B cell (primary cell): ENCODE measurements at regions not wholly inside any gene's neighbourhood (a gene's known extent, or its start where the extent isn't known, plus 50 kb on each side); places are given as distances from the start of the nearest gene placed in this dataset.

Experiments
- ATAC-seq: fragments of 200-7000 bp; cut with Tn5 transposase; one replicate; pipeline ENCODE4 v1.10.0; 2021; ENCODE audit warnings: low read depth, mild to moderate bottlenecking, moderate number of reproducible peaks, moderate library complexity
- CTCF ChIA-PET: fragments of 350-600 bp; sonication (Branson Sonifier 250); formaldehyde crosslinking; loops from one replicate; lab custom pipeline; 2021; ENCODE audit warnings: antibody characterized with exemption, inconsistent platforms; lab: Charles Lee
- POLR2A ChIA-PET: fragments of 350-600 bp; sonication (Branson Sonifier 250); formaldehyde crosslinking; loops from one replicate; lab custom pipeline; 2021; ENCODE audit warnings: antibody characterized with exemption; lab: Charles Lee
- DNase-seq: peaks from one replicate; pipeline ENCODE4 v3.0.0; 2013
- H2AFZ ChIP-seq: 2 replicates; pipeline ENCODE4 v1.6.1; 2012; ENCODE audit warnings: mild to moderate bottlenecking, low read depth, low read length; ENCODE audit not compliant: insufficient read depth, poor library complexity, severe bottlenecking
- H3K27ac ChIP-seq, 2 donors: 1 replicate in 1 of 2; 2 replicates in 1 of 2; pipeline ENCODE4 v1.5.1; 2012 to 2013; ENCODE audit warnings: low read length in 2 of 2, mild to moderate bottlenecking in 2 of 2, moderate library complexity in 1 of 2
- H3K27me3 ChIP-seq, 4 experiments: fragments of 200-600 bp in 1 of 4; sonication (generic) in 1 of 4; replicated peaks in 1 of 4; 1 replicate in 2 of 4; 2 replicates in 2 of 4; pipeline versions ENCODE4 v1.6.1 to v1.7.0; 2013 to 2016; ENCODE audit warnings: low read length in 3 of 4, mild to moderate bottlenecking in 2 of 4, mixed read lengths in 1 of 4, moderate library complexity in 1 of 4; ENCODE audit not compliant: insufficient read depth in 4 of 4, control insufficient read depth in 3 of 4; ENCODE audit errors: control extremely low read depth in 1 of 4
- H3K36me3 ChIP-seq, 2 experiments: replicated peaks in 1 of 2; 1 replicate in 1 of 2; 2 replicates in 1 of 2; pipeline versions ENCODE4 v1.6.1 to v1.7.1; 2013; ENCODE audit warnings: low read length in 1 of 2; ENCODE audit not compliant: insufficient read depth in 2 of 2, control insufficient read depth in 1 of 2; ENCODE audit errors: control extremely low read depth in 1 of 2, extremely low read depth in 1 of 2
- H3K4me1 ChIP-seq, 2 donors: fragments of 200-600 bp in 1 of 2; sonication (generic) in 1 of 2; 1 replicate in 1 of 2; 2 replicates in 1 of 2; pipeline versions ENCODE4 v1.5.1 to v1.6.1; 2013 to 2017; ENCODE audit warnings: low read length in 2 of 2; ENCODE audit not compliant: control insufficient read depth in 2 of 2, insufficient read depth in 2 of 2
- H3K4me2 ChIP-seq: replicated peaks from 2 replicates; pipeline ENCODE3; 2012; ENCODE audit warnings: mild to moderate bottlenecking, low read depth, low read length; ENCODE audit not compliant: poor library complexity, severe bottlenecking
- H3K4me3 ChIP-seq, 5 experiments: fragments of 200-600 bp in 1 of 5; sonication (generic) in 1 of 5; 1 replicate in 3 of 5; 2 replicates in 2 of 5; pipeline versions ENCODE4 v1.5.1 to v1.7.0; 2011 to 2016; ENCODE audit warnings: low read length in 4 of 5, mild to moderate bottlenecking in 4 of 5, low read depth in 2 of 5, control low read depth in 1 of 5, moderate library complexity in 1 of 5; ENCODE audit not compliant: insufficient read depth in 1 of 5; ENCODE audit errors: control extremely low read depth in 1 of 5, extremely low read depth in 1 of 5
- H3K79me2 ChIP-seq: fragments of 200-600 bp; sonication (generic); one replicate; pipeline ENCODE4 v1.6.0; 2016; ENCODE audit warnings: low read length; ENCODE audit not compliant: control insufficient read depth, insufficient read depth
- H3K9ac ChIP-seq: fragments of 200-600 bp; sonication (generic); 2 replicates; pipeline ENCODE4 v1.6.1; 2017; ENCODE audit warnings: mild to moderate bottlenecking, low read length, moderate library complexity
- H3K9me3 ChIP-seq, 3 donors: one replicate each; pipeline versions ENCODE4 v1.6.1 to v1.7.1; 2013; ENCODE audit warnings: low read length in 2 of 3; ENCODE audit not compliant: control insufficient read depth in 2 of 3, insufficient read depth in 1 of 3; ENCODE audit errors: control extremely low read depth in 1 of 3
- H4K20me1 ChIP-seq: 2 replicates; pipeline ENCODE4 v1.6.0; 2012; ENCODE audit warnings: mild to moderate bottlenecking, low read length; ENCODE audit not compliant: insufficient read depth, control insufficient read depth, poor library complexity, severe bottlenecking
- H3K27ac Mint-ChIP-seq: one replicate; pipeline ENCODE4 v1.8.0; 2021; ENCODE audit warnings: mixed read lengths
- H3K27me3 Mint-ChIP-seq: one replicate; pipeline ENCODE4 v1.8.0; 2021; ENCODE audit warnings: mixed read lengths
- H3K4me1 Mint-ChIP-seq: one replicate; pipeline ENCODE4 v1.8.0; 2021; ENCODE audit warnings: mixed read lengths
- H3K4me3 Mint-ChIP-seq: one replicate; pipeline ENCODE4 v1.8.0; 2021; ENCODE audit warnings: mixed read lengths
- H3K9me3 Mint-ChIP-seq: one replicate; pipeline ENCODE4 v1.8.0; 2022; ENCODE audit warnings: mixed read lengths; ENCODE audit not compliant: insufficient read depth
- CTCF ChIP-seq: fragments of 200-600 bp; IDR thresholded peaks from one replicate; pipeline ENCODE4 v1.8.0; 2022; ENCODE audit warnings: antibody characterized with exemption, mild to moderate bottlenecking
- EZH2 ChIP-seq: IDR thresholded peaks from 2 replicates; pipeline ENCODE4 v1.6.1; 2012; ENCODE audit warnings: borderline replicate concordance, low read depth, mild to moderate bottlenecking, moderate library complexity, low read length; ENCODE audit not compliant: insufficient read depth, poor library complexity, severe bottlenecking
- WGBS: methylation state at CpG from one replicate; pipeline ENCODE4 v1.1.5; 2013; ENCODE audit warnings: missing lambda C conversion rate; ENCODE audit not compliant: insufficient coverage; 5-methylcytosine and 5-hydroxymethylcytosine counted together
- intact Hi-C: fragments of 100-400 bp; cut with micrococcal nuclease; formaldehyde crosslinking; loops from one replicate; pipeline ENCODE4 v1.10.0; 2022

GRCh38 chr2:226611196-226611943, 188.2 kb downstream of the IRS1 start:
- H3K27ac ChIP-seq: no peak overlapping the region
- no peak for TF ChIP-seq CTCF
- TF ChIP-seq EZH2: no peak
- no peaks in the 10 kb centered on the region for H3K9me3 ChIP-seq
- no peaks in the 10 kb centered on the region for H3K9me3 Mint-ChIP-seq
- CTCF ChIA-PET: no interaction called here
- H3K4me2 ChIP-seq: no peak overlapping the region
- no peak overlapping the region for H3K4me3 Mint-ChIP-seq
- no peak overlapping the region for H3K27ac Mint-ChIP-seq
- intact Hi-C loops: no loop called here
- H3K36me3 ChIP-seq: no peaks in the 10 kb centered on the region
- H4K20me1 ChIP-seq: no peaks in the 10 kb centered on the region
- H3K4me3 ChIP-seq: no peak overlapping the region
- peaks cover 9% of the 10 kb centered on the region for H3K27me3 Mint-ChIP-seq
- H3K79me2 ChIP-seq: no peaks in the 10 kb centered on the region
- POLR2A ChIA-PET: no interaction called here
- H3K27me3 ChIP-seq: peaks cover 0 to 4% (median 0%) of the 10 kb centered on the region in 4 experiments
- H3K9ac ChIP-seq: no peak overlapping the region
- H2AFZ ChIP-seq: no peak overlapping the region
- no peaks in the 10 kb centered on the region for H3K4me1 Mint-ChIP-seq
- no peak for ATAC-seq
- no peak for DNase-seq
- WGBS: 95% methylated on average over 2 of the region's 4 CpGs
- no peaks in the 10 kb centered on the region for H3K4me1 ChIP-seq

DNA sequence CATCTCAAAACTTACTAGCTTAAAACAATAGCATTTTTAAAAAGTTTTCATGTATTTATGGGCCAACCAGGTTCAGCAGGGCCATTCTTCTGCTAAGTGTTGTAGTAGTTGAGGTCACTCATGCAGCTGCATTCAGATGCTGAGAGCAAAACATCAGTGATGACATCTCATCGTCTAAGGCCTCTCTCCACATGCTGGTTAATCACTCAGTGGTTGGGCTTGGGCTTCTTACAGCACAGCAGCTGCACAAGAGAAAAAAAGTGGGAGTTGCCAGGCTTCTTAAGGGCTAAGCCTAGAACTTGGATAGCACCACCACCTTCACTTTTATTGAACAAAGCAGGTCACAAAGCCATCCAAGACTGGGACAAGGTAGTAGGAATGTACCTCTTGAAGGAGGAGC, 190.3 kb downstream of the IRS1 start:
- H3K79me2 ChIP-seq: no peaks in the 10 kb centered on the region
- ChIA-PET POLR2A (no interaction called here), CTCF (no interaction called here)
- no peak for ATAC-seq
- no peak overlapping the region for H3K4me3 ChIP-seq
- no peaks in the 10 kb centered on the region for H3K36me3 ChIP-seq
- intact Hi-C loops: no loop called here
- no CpG with 5 or more reads among the region's 1 CpG for WGBS
- peaks cover 0 to 4% (median 2%) of the 10 kb centered on the region in 4 experiments for H3K27me3 ChIP-seq
- Mint-ChIP-seq H3K4me1 (no peaks in the 10 kb centered on the region), H3K27ac (no peak overlapping the region), H3K4me3 (no peak overlapping the region), H3K27me3 (peaks cover 9% of the 10 kb centered on the region), H3K9me3 (no peaks in the 10 kb centered on the region)
- H4K20me1 ChIP-seq: no peaks in the 10 kb centered on the region
- no peak overlapping the region for H3K9ac ChIP-seq
- no peaks in the 10 kb centered on the region for H3K4me1 ChIP-seq
- DNase-seq: no peak
- no peak overlapping the region for H3K27ac ChIP-seq
- no peak overlapping the region for H2AFZ ChIP-seq
- H3K9me3 ChIP-seq: no peaks in the 10 kb centered on the region
- no peak overlapping the region for H3K4me2 ChIP-seq
- TF ChIP-seq CTCF (no peak), EZH2 (no peak)
